ENCODE measurements at regions not wholly inside any gene's neighbourhood (a gene's known extent, or its start where the extent isn't known, plus 50 kb on each side); places are given as distances from the start of the nearest gene placed in this dataset.

GRCh38 chr7:119681336-119681735 lies 591.6 kb upstream of the KCND2 start:
- no peak for DNase-seq (ENCODE audit: low spot score)
- no TSS peak for BruUV-seq (replicated peaks)
- intact Hi-C loops (cut with micrococcal nuclease; ENCODE audit: unreplicated experiment), result no loop called here
- H3K36me3 ChIP-seq (ENCODE audit: insufficient read depth, low read length, poor library complexity, severe bottlenecking), result no peaks in the 10 kb centered on the region
- POLR2A ChIA-PET (ENCODE audit: low non-redundant PET), result no interaction called here
- no peaks in the 10 kb centered on the region for H3K4me1 ChIP-seq (ENCODE audit: insufficient read depth, low read length, poor library complexity, severe bottlenecking)
- no peak overlapping the region for H3K27ac ChIP-seq (ENCODE audit: low read depth, low read length, poor library complexity, severe bottlenecking)
- H3K4me3 ChIP-seq (ENCODE audit: low read depth, low read length, poor library complexity, severe bottlenecking), result no peak overlapping the region
- TF ChIP-seq, protein P1, sequence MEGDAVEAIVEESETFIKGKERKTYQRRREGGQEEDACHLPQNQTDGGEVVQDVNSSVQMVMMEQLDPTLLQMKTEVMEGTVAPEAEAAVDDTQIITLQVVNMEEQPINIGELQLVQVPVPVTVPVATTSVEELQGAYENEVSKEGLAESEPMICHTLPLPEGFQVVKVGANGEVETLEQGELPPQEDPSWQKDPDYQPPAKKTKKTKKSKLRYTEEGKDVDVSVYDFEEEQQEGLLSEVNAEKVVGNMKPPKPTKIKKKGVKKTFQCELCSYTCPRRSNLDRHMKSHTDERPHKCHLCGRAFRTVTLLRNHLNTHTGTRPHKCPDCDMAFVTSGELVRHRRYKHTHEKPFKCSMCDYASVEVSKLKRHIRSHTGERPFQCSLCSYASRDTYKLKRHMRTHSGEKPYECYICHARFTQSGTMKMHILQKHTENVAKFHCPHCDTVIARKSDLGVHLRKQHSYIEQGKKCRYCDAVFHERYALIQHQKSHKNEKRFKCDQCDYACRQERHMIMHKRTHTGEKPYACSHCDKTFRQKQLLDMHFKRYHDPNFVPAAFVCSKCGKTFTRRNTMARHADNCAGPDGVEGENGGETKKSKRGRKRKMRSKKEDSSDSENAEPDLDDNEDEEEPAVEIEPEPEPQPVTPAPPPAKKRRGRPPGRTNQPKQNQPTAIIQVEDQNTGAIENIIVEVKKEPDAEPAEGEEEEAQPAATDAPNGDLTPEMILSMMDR (conservative IDR thresholded peaks at IDR 0.05; ENCODE audit: low read depth, low read length), result no peak
- no peak for TF ChIP-seq EZH2 (IDR thresholded peaks at IDR 0.05; ENCODE audit: borderline replicate concordance, low read depth, low read length, poor library complexity, severe bottlenecking)
- no peaks in the 10 kb centered on the region for H3K9me3 ChIP-seq (ENCODE audit: low read depth, low read length, poor library complexity, severe bottlenecking)
- H3K27me3 ChIP-seq (replicated peaks; ENCODE audit: insufficient read depth, low read depth, low read length, poor library complexity), result no peaks in the 10 kb centered on the region
- CTCF ChIA-PET, result no interaction called here

- ChIA-PET POLR2A (ENCODE audit: low non-redundant PET) (no interaction called here), CTCF (no interaction called here)
- H3K4me1 ChIP-seq (ENCODE audit: insufficient read depth, low read length, poor library complexity, severe bottlenecking), result no peaks in the 10 kb centered on the region
- no peaks in the 10 kb centered on the region for H3K27me3 ChIP-seq (replicated peaks; ENCODE audit: insufficient read depth, low read depth, low read length, poor library complexity)
- H3K27ac ChIP-seq (ENCODE audit: low read depth, low read length, poor library complexity, severe bottlenecking), result no peak overlapping the region
- no peaks in the 10 kb centered on the region for H3K36me3 ChIP-seq (ENCODE audit: insufficient read depth, low read length, poor library complexity, severe bottlenecking)
- TF ChIP-seq EZH2 (IDR thresholded peaks at IDR 0.05; ENCODE audit: borderline replicate concordance, low read depth, low read length, poor library complexity, severe bottlenecking), result no peak
- TF ChIP-seq, protein P1 (conservative IDR thresholded peaks at IDR 0.05; ENCODE audit: low read depth, low read length), result no peak
- no peak overlapping the region for H3K4me3 ChIP-seq (ENCODE audit: low read depth, low read length, poor library complexity, severe bottlenecking)
- intact Hi-C loops (cut with micrococcal nuclease; ENCODE audit: unreplicated experiment), result no loop called here
- BruUV-seq (replicated peaks), result no TSS peak
- no peaks in the 10 kb centered on the region for H3K9me3 ChIP-seq (ENCODE audit: low read depth, low read length, poor library complexity, severe bottlenecking)
- no peak for DNase-seq (ENCODE audit: low spot score)
Observed at GRCh38 chr7:119684763-119685162, 588.2 kb upstream of the KCND2 start.

GRCh38 chr7:119685906-119686305 lies 587.1 kb upstream of the KCND2 start:
- POLR2A ChIA-PET (ENCODE audit: low non-redundant PET), result no interaction called here
- no TSS peak for BruUV-seq (replicated peaks)
- no peaks in the 10 kb centered on the region for H3K4me1 ChIP-seq (ENCODE audit: insufficient read depth, low read length, poor library complexity, severe bottlenecking)
- intact Hi-C loops (cut with micrococcal nuclease; ENCODE audit: unreplicated experiment), result no loop called here
- TF ChIP-seq, protein P1 (conservative IDR thresholded peaks at IDR 0.05; ENCODE audit: low read depth, low read length), result no peak
- TF ChIP-seq EZH2 (IDR thresholded peaks at IDR 0.05; ENCODE audit: borderline replicate concordance, low read depth, low read length, poor library complexity, severe bottlenecking), result no peak
- no peaks in the 10 kb centered on the region for H3K36me3 ChIP-seq (ENCODE audit: insufficient read depth, low read length, poor library complexity, severe bottlenecking)
- CTCF ChIA-PET, result no interaction called here
- no peaks in the 10 kb centered on the region for H3K9me3 ChIP-seq (ENCODE audit: low read depth, low read length, poor library complexity, severe bottlenecking)
- H3K27me3 ChIP-seq (replicated peaks; ENCODE audit: insufficient read depth, low read depth, low read length, poor library complexity), result no peaks in the 10 kb centered on the region
- H3K4me3 ChIP-seq (ENCODE audit: low read depth, low read length, poor library complexity, severe bottlenecking), result no peak overlapping the region
- no peak overlapping the region for H3K27ac ChIP-seq (ENCODE audit: low read depth, low read length, poor library complexity, severe bottlenecking)
- DNase-seq (ENCODE audit: low spot score), result no peak

All from A673 (cell line).